Vagina (tissue), 2 donors: ENCODE measurements at regions not wholly inside any gene's neighbourhood (a gene's known extent, or its start where the extent isn't known, plus 50 kb on each side); places are given as distances from the start of the nearest gene placed in this dataset.

ENCODE experiments used
- POLR2A ChIP-seq, 2 donors: fragments of 450-650 bp; IDR thresholded peaks; one replicate each; pipeline ENCODE4 v1.6.1; 2017; ENCODE audit warnings: antibody characterized with exemption in 2 of 2, mild to moderate bottlenecking in 2 of 2, moderate library complexity in 2 of 2
- TF ChIP-seq, protein P1 (sequence below), 3 experiments: fragments of 450-650 bp in 2 of 3; fragments of 200-600 bp in 1 of 3; sonication (generic) in 1 of 3; IDR thresholded peaks; one replicate each; pipeline ENCODE4 v1.5.1; 2017 to 2019; ENCODE audit warnings: antibody characterized with exemption in 3 of 3, mild to moderate bottlenecking in 2 of 3, moderate library complexity in 2 of 3

GRCh38 chr10:57962839-57963238, 304.9 kb downstream of the IPMK start:
- no peak for TF ChIP-seq POLR2A (IDR thresholded peaks at IDR 0.05)
- TF ChIP-seq, protein P1, sequence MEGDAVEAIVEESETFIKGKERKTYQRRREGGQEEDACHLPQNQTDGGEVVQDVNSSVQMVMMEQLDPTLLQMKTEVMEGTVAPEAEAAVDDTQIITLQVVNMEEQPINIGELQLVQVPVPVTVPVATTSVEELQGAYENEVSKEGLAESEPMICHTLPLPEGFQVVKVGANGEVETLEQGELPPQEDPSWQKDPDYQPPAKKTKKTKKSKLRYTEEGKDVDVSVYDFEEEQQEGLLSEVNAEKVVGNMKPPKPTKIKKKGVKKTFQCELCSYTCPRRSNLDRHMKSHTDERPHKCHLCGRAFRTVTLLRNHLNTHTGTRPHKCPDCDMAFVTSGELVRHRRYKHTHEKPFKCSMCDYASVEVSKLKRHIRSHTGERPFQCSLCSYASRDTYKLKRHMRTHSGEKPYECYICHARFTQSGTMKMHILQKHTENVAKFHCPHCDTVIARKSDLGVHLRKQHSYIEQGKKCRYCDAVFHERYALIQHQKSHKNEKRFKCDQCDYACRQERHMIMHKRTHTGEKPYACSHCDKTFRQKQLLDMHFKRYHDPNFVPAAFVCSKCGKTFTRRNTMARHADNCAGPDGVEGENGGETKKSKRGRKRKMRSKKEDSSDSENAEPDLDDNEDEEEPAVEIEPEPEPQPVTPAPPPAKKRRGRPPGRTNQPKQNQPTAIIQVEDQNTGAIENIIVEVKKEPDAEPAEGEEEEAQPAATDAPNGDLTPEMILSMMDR (IDR thresholded peaks at IDR 0.05), result no peak
